ENCODE measurements at regions not wholly inside any gene's neighbourhood (a gene's known extent, or its start where the extent isn't known, plus 50 kb on each side); places are given as distances from the start of the nearest gene placed in this dataset.

GRCh38 chr2:145925591-145925990 lies 1405.7 kb upstream of the ZEB2 start:
- ChIA-PET CTCF (interaction anchor here (1.0 kb wide), 1 partner anchor 12 kb away, joined by 3 read pairs; no protein-coding TSS in a partner anchor), POLR2A (no interaction called here)
- DNase-seq (ENCODE audit: extremely low spot score), result no peak
- TF ChIP-seq CTCF (IDR thresholded peaks at IDR 0.05; ENCODE audit: control extremely low read depth, extremely low read depth, low read depth, missing control alignments), result no peak

- TF ChIP-seq CTCF (IDR thresholded peaks at IDR 0.05; ENCODE audit: control extremely low read depth, extremely low read depth, low read depth, missing control alignments), result no peak
- POLR2A ChIA-PET, result no interaction called here
- no peak for DNase-seq (ENCODE audit: extremely low spot score)
- CTCF ChIA-PET, result interaction anchor here (1.2 kb wide), 1 partner anchor 10 kb away, joined by 3 read pairs; no protein-coding TSS in a partner anchor
Measured at GRCh38 chr2:145919477-145919876, 1399.6 kb upstream of the ZEB2 start.

GRCh38 chr2:145918951-145919350 lies 1399.0 kb upstream of the ZEB2 start:
- POLR2A ChIA-PET, result no interaction called here
- CTCF ChIA-PET, result interaction anchor here (1.1 kb wide), 1 partner anchor 9 kb away, joined by 4 read pairs; no protein-coding TSS in a partner anchor
- TF ChIP-seq CTCF (IDR thresholded peaks at IDR 0.05; ENCODE audit: control extremely low read depth, extremely low read depth, low read depth, missing control alignments), result no peak
- no peak for DNase-seq (ENCODE audit: extremely low spot score)

GRCh38 chr2:145916799-145917198 lies 1396.9 kb upstream of the ZEB2 start:
- DNase-seq (ENCODE audit: extremely low spot score), result no peak
- CTCF ChIA-PET, result no interaction called here

GRCh38 chr2:145914716-145915115 lies 1394.8 kb upstream of the ZEB2 start:
- ChIA-PET POLR2A (no interaction called here), CTCF (no interaction called here)
- no peak for DNase-seq (ENCODE audit: extremely low spot score)
- no peak for TF ChIP-seq CTCF (IDR thresholded peaks at IDR 0.05; ENCODE audit: control extremely low read depth, extremely low read depth, low read depth, missing control alignments)

More at GRCh38 chr2:145916799-145917198, 1396.9 kb upstream of the ZEB2 start:
- POLR2A ChIA-PET, result no interaction called here
- no peak for TF ChIP-seq CTCF (IDR thresholded peaks at IDR 0.05; ENCODE audit: control extremely low read depth, extremely low read depth, low read depth, missing control alignments)

- TF ChIP-seq CTCF (IDR thresholded peaks at IDR 0.05; ENCODE audit: control extremely low read depth, extremely low read depth, low read depth, missing control alignments), result no peak
- ChIA-PET POLR2A (no interaction called here), CTCF (interaction anchor here (1.2 to 2.5 kb wide), 3 partner anchors 8 to 13 kb away, joined by 4 to 8 read pairs (median 7); no protein-coding TSS in a partner anchor)
- DNase-seq (ENCODE audit: extremely low spot score), result no peak
Measured at GRCh38 chr2:145910416-145910815, 1390.5 kb upstream of the ZEB2 start.
